Endothelial cell of umbilical vein (primary cell): ENCODE measurements at regions not wholly inside any gene's neighbourhood (a gene's known extent, or its start where the extent isn't known, plus 50 kb on each side); places are given as distances from the start of the nearest gene placed in this dataset.

Experiments
- EZH2 ChIP-seq: IDR thresholded peaks from 2 replicates; pipeline ENCODE4 v1.6.1; 2012; ENCODE audit warnings: borderline replicate concordance, low read depth, mild to moderate bottlenecking, moderate library complexity, low read length, inconsistent platforms; ENCODE audit not compliant: severe bottlenecking
- GATA2 ChIP-seq: IDR thresholded peaks from 2 replicates; pipeline ENCODE4 v1.7.0; 2011; ENCODE audit warnings: low read depth, mild to moderate bottlenecking, moderate library complexity, mixed read lengths, low read length; ENCODE audit not compliant: insufficient read length, insufficient read depth
- JUN ChIP-seq: IDR thresholded peaks from 2 replicates; pipeline ENCODE4 v1.6.1; 2011; ENCODE audit warnings: borderline replicate concordance, low read depth; ENCODE audit not compliant: insufficient read length, insufficient read depth
- POLR2A ChIP-seq: IDR thresholded peaks from 2 replicates; pipeline ENCODE4 v1.6.1; 2012; ENCODE audit warnings: low read depth, mild to moderate bottlenecking, control low read depth, low read length
- TF ChIP-seq, protein P1 (sequence below), 2 donors: IDR thresholded peaks; 1 replicate in 1 of 2; 2 replicates in 1 of 2; pipeline ENCODE4 v1.5.1; 2011; ENCODE audit warnings: low read length in 2 of 2, mild to moderate bottlenecking in 2 of 2, moderate library complexity in 2 of 2, control low read depth in 1 of 2, inconsistent platforms in 1 of 2, low read depth in 1 of 2; ENCODE audit not compliant: insufficient read depth in 1 of 2; ENCODE audit errors: extremely low read depth in 1 of 2

- TF ChIP-seq, protein P1, sequence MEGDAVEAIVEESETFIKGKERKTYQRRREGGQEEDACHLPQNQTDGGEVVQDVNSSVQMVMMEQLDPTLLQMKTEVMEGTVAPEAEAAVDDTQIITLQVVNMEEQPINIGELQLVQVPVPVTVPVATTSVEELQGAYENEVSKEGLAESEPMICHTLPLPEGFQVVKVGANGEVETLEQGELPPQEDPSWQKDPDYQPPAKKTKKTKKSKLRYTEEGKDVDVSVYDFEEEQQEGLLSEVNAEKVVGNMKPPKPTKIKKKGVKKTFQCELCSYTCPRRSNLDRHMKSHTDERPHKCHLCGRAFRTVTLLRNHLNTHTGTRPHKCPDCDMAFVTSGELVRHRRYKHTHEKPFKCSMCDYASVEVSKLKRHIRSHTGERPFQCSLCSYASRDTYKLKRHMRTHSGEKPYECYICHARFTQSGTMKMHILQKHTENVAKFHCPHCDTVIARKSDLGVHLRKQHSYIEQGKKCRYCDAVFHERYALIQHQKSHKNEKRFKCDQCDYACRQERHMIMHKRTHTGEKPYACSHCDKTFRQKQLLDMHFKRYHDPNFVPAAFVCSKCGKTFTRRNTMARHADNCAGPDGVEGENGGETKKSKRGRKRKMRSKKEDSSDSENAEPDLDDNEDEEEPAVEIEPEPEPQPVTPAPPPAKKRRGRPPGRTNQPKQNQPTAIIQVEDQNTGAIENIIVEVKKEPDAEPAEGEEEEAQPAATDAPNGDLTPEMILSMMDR (IDR thresholded peaks at IDR 0.05; ENCODE audit: extremely low read depth in 1 of 2, insufficient read depth in 1 of 2, low read depth in 1 of 2, low read length in 2 of 2), result no peak
- no peak for TF ChIP-seq POLR2A
- TF ChIP-seq EZH2, result peak; percentile 41
- no peak for TF ChIP-seq JUN
- TF ChIP-seq GATA2, result no peak
These were observed 172.8 kb upstream of the ZNF267 start for GRCh38 chr16:31700530-31701388.
